MG63 (cell line): ENCODE measurements at regions not wholly inside any gene's neighbourhood (a gene's known extent, or its start where the extent isn't known, plus 50 kb on each side); places are given as distances from the start of the nearest gene placed in this dataset.
A peak's percentile ranks its signal among the peaks of the same experiment; 100 is the strongest.
"Not testable (repeated sequence)": the region's sequence is repeated elsewhere in the genome, so short reads cannot be mapped to it uniquely, and the experiment has no call there.

Experiments
- DNase-seq: peaks from one replicate; pipeline ENCODE4 v3.0.0-alpha.2; 2020
- H3K27me3 ChIP-seq: fragments of 250-450 bp; sonication (Bioruptor Pico); 2 replicates; pipeline ENCODE4 v1.5.1; 2020; ENCODE audit warnings: mild to moderate bottlenecking, moderate library complexity
- H3K36me3 ChIP-seq: fragments of 250-450 bp; sonication (Bioruptor Pico); 2 replicates; pipeline ENCODE4 v1.5.1; 2020; ENCODE audit warnings: mild to moderate bottlenecking, moderate library complexity
- H3K4me3 ChIP-seq: fragments of 250-450 bp; sonication (Bioruptor Pico); 2 replicates; pipeline ENCODE4 v1.5.1; 2020; ENCODE audit warnings: mild to moderate bottlenecking, moderate library complexity
- H3K9me3 ChIP-seq: fragments of 250-450 bp; sonication (Bioruptor Pico); 2 replicates; pipeline ENCODE4 v1.5.1; 2020; ENCODE audit warnings: mild to moderate bottlenecking, moderate library complexity

- H3K36me3 ChIP-seq = no peaks in the 10 kb centered on the region
- DNase-seq = no peak
- no peaks in the 10 kb centered on the region for H3K9me3 ChIP-seq
Measured at GRCh38 chr12:74752215-74752614, 214.6 kb downstream of the ATXN7L3B start.

DNA sequence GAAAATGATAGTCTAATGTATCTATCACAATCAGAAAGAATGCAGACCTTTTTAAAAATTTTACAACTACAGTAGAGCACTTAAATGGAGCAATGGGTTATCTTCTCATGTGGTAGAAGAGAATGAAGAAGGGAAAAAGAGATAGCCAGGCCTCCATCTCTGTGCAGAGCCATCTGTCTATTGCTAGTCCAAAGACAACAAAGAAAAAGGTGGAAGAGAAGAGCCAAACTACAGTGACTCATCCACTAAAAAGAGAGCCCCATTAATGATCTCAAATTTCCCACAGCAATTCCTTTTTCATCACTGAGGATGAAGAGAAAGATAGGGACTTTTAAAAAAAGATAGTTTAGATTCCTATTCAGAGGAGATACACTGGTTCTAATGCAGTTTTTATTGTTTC, 232.9 kb downstream of the ATXN7L3B start:
- H3K9me3 ChIP-seq = no peaks in the 10 kb centered on the region
- no peaks in the 10 kb centered on the region for H3K36me3 ChIP-seq
- no peaks in the 10 kb centered on the region for H3K27me3 ChIP-seq
- DNase-seq = no peak
- H3K4me3 ChIP-seq = no peak overlapping the region

More at GRCh38 chr12:74752215-74752614, 214.6 kb downstream of the ATXN7L3B start:
- Histone ChIP-seq H3K4me3 (no peak overlapping the region), H3K27me3 (no peaks in the 10 kb centered on the region)

- H3K4me3 ChIP-seq = no peak overlapping the region
- no peak for DNase-seq
Measured at GRCh38 chr12:74775276-74775675, 237.6 kb downstream of the ATXN7L3B start.

GRCh38 chr12:74776378-74776777, 238.7 kb downstream of the ATXN7L3B start:
- no peak for DNase-seq
- Histone ChIP-seq H3K36me3 (no peaks in the 10 kb centered on the region), H3K9me3 (no peaks in the 10 kb centered on the region), H3K4me3 (no peak overlapping the region), H3K27me3 (no peaks in the 10 kb centered on the region)

More at GRCh38 chr12:74775276-74775675, 237.6 kb downstream of the ATXN7L3B start:
- Histone ChIP-seq H3K9me3 (no peaks in the 10 kb centered on the region), H3K36me3 (no peaks in the 10 kb centered on the region), H3K27me3 (no peaks in the 10 kb centered on the region)

GRCh38 chr12:74780182-74780849, 242.7 kb downstream of the ATXN7L3B start:
- H3K36me3 ChIP-seq = no peaks in the 10 kb centered on the region
- H3K27me3 ChIP-seq = no peaks in the 10 kb centered on the region
- no peak overlapping the region for H3K4me3 ChIP-seq
- no peaks in the 10 kb centered on the region for H3K9me3 ChIP-seq
- DNase-seq = no peak

- peak; percentile 16 for DNase-seq
- H3K36me3 ChIP-seq, H3K4me3 ChIP-seq, H3K9me3 ChIP-seq, H3K27me3 ChIP-seq: not testable (repeated sequence)
Measured at GRCh38 chr12:74780850-74781241, 243.2 kb downstream of the ATXN7L3B start.

DNA sequence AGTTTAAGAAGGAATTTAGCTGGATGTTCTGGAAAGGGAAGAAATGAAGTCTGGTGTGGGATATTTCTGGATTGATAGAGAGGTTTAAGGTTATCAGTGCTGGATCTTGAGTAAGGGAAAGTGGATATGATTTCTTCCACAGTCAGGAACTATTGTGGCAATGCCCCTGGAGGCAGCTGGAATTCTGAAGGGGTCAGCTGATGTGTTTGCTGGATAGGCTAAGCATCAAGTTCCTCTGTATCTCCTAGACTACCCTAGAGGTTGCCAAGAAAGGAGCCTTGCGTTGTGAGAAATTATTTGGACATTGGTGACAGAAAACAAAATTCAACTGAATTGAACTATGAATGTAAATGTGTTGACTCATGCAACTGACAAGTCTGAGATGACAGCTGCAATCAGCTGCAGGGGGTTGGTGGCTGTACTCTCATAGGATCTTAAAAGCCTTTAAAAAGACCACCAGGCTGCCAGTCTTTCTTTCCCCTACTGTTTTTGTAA, 244.4 kb downstream of the ATXN7L3B start:
- Histone ChIP-seq H3K9me3 (no peaks in the 10 kb centered on the region), H3K27me3 (no peaks in the 10 kb centered on the region), H3K4me3 (no peak overlapping the region), H3K36me3 (no peaks in the 10 kb centered on the region)
- no peak for DNase-seq

GRCh38 chr12:74790931-74791330, 253.3 kb downstream of the ATXN7L3B start:
- Histone ChIP-seq H3K36me3 (no peaks in the 10 kb centered on the region), H3K27me3 (no peaks in the 10 kb centered on the region), H3K4me3 (no peak overlapping the region), H3K9me3 (no peaks in the 10 kb centered on the region)
- DNase-seq = no peak

- no peaks in the 10 kb centered on the region for H3K9me3 ChIP-seq
- H3K4me3 ChIP-seq = no peak overlapping the region
- H3K27me3 ChIP-seq = no peaks in the 10 kb centered on the region
- no peaks in the 10 kb centered on the region for H3K36me3 ChIP-seq
- DNase-seq = peak; percentile 26
Measured at GRCh38 chr12:74791365-74791764, 253.7 kb downstream of the ATXN7L3B start.

GRCh38 chr12:74794522-74794921, 256.9 kb downstream of the ATXN7L3B start:
- Histone ChIP-seq H3K27me3 (no peaks in the 10 kb centered on the region), H3K36me3 (no peaks in the 10 kb centered on the region), H3K9me3 (no peaks in the 10 kb centered on the region), H3K4me3 (no peak overlapping the region)
- no peak for DNase-seq

DNA sequence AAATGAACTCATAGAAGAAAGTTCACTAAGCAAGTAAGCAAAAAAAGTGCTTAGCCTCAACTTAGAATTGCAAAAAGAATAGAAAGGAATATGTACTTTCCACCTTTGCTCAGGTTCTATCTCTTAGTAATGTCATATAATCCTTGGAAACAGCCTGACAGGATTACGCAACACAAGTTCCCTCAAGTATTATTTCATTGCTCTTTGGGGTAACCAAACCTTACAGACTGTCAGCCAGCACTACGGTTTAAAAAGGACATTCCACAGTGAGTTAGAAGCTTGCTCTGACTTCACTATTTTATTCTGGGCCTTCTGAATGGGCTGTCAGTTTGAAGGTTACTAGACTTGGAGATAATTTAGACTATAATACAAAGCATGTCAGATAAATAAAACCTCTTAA, 264.0 kb downstream of the ATXN7L3B start:
- no peaks in the 10 kb centered on the region for H3K27me3 ChIP-seq
- no peaks in the 10 kb centered on the region for H3K9me3 ChIP-seq
- DNase-seq = no peak
- no peak overlapping the region for H3K4me3 ChIP-seq
- H3K36me3 ChIP-seq = no peaks in the 10 kb centered on the region

DNA sequence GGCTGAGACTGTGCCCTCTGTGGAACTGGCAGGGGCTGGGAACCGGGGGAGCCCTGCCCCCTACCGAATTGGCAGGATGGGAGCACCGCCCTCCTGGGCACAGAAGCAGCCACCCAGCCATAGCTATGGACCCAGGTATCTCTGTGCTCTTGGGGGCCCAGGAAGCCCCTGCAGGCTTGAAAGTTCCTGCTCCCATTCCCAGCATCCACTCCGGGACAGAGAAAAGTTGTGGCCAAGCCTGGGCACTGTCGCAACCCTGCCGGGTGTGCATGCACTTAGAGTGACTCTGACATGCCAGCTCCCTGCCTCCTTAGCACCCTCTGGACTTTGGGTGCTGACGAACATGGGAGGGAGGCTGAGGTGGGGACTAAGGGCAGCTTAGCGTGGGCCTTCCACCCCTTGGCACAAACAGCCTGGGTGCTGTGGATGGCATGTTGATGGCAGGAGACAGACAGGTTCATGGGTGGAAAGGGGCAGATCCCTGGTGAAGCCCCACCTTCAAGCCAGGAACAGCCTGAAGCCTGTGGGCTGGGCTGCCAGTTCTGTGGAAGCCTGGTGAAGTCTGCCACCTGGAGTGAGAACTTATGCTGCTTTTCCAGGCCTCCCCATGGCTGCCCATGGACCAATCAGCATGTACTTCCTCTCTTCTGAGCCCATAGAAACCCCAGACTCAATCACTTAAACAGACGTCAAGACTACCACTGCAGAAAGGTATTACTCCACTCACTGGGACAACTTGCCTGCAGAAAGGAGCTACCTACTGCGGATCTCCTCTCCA, 279.0 kb downstream of the ATXN7L3B start:
- H3K27me3 ChIP-seq = no peaks in the 10 kb centered on the region
- no peaks in the 10 kb centered on the region for H3K36me3 ChIP-seq
- DNase-seq = no peak
- no peaks in the 10 kb centered on the region for H3K9me3 ChIP-seq
- H3K4me3 ChIP-seq = no peak overlapping the region

DNA sequence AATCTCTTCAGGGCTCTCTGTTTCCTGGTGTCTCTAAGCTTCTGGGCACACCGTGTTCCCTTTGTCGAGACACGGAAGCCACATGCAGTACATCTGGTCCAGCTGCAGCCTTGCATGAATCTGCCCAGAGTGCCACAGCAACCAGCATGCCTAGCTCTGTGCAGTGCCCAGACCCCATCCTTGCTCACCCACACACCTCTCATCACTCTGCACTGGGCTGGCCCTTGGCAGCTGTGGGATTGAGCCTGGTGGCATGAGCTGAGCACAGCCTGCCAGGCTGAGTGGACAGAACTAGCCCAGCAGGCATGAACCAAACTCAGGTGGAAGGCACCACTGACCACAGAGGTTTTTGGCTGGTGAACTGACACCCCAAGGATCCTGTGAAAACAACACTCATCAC, 279.9 kb downstream of the ATXN7L3B start:
- H3K27me3 ChIP-seq = no peaks in the 10 kb centered on the region
- no peaks in the 10 kb centered on the region for H3K9me3 ChIP-seq
- no peak overlapping the region for H3K4me3 ChIP-seq
- H3K36me3 ChIP-seq = no peaks in the 10 kb centered on the region
- DNase-seq = no peak

- DNase-seq = no peak
- H3K27me3 ChIP-seq = no peaks in the 10 kb centered on the region
Measured at GRCh38 chr12:74818412-74818811, 280.8 kb downstream of the ATXN7L3B start.

DNA sequence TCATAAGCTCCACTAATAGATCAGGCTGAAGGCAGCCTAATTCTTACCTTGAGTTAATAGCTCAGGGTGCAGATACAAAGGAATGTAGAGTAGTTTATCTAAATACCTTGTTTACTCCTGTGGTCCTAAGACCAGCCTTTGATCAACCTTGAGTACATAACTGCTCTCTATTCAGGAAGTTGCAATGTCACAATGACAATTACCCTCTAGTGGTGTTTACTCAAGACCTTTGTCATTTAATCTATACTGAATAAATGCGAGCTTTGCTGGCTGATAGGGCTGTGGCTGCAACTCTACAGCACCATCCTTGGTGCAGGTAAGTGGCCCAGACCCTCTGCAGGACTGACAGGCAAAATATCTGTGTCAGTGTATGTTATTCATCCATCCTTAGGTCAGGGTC, 282.7 kb downstream of the ATXN7L3B start:
- no peaks in the 10 kb centered on the region for H3K27me3 ChIP-seq
- DNase-seq = no peak
- H3K36me3 ChIP-seq = no peaks in the 10 kb centered on the region
- H3K9me3 ChIP-seq = no peaks in the 10 kb centered on the region
- no peak overlapping the region for H3K4me3 ChIP-seq

More at GRCh38 chr12:74818412-74818811, 280.8 kb downstream of the ATXN7L3B start:
- H3K36me3 ChIP-seq = no peaks in the 10 kb centered on the region
- H3K9me3 ChIP-seq = no peaks in the 10 kb centered on the region
- no peak overlapping the region for H3K4me3 ChIP-seq

GRCh38 chr12:74836567-74836966, 298.9 kb downstream of the ATXN7L3B start:
- no peaks in the 10 kb centered on the region for H3K27me3 ChIP-seq
- DNase-seq = no peak
- peaks cover 2% of the 10 kb centered on the region; the same call in 1 of the 2 replicates for H3K9me3 ChIP-seq
- H3K4me3 ChIP-seq = no peak overlapping the region
- no peaks in the 10 kb centered on the region for H3K36me3 ChIP-seq

GRCh38 chr12:74846116-74846515, 308.5 kb downstream of the ATXN7L3B start:
- Histone ChIP-seq H3K9me3 (no peaks in the 10 kb centered on the region), H3K27me3 (no peaks in the 10 kb centered on the region), H3K4me3 (no peak overlapping the region), H3K36me3 (no peaks in the 10 kb centered on the region)
- no peak for DNase-seq

GRCh38 chr12:74847169-74847568, 309.5 kb downstream of the ATXN7L3B start:
- Histone ChIP-seq H3K27me3 (no peaks in the 10 kb centered on the region), H3K9me3 (no peaks in the 10 kb centered on the region), H3K4me3 (no peak overlapping the region), H3K36me3 (no peaks in the 10 kb centered on the region)
- no peak for DNase-seq
